A673 (cell line): ENCODE measurements at regions not wholly inside any gene's neighbourhood (a gene's known extent, or its start where the extent isn't known, plus 50 kb on each side); places are given as distances from the start of the nearest gene placed in this dataset.

Experiments
- EZH2 ChIP-seq: fragments of 200-600 bp; sonication (generic); IDR thresholded peaks from 2 replicates; pipeline ENCODE4 v1.6.1; 2017; ENCODE audit warnings: borderline replicate concordance, low read depth, mild to moderate bottlenecking, mixed read lengths, antibody characterized with exemption, low read length; ENCODE audit not compliant: poor library complexity, severe bottlenecking
- TF ChIP-seq, protein P1 (sequence below): fragments of 300-800, 200-600 bp; sonication (generic); conservative IDR thresholded peaks from 2 replicates; pipeline ENCODE4 v1.5.1; 2017; ENCODE audit warnings: low read depth, mild to moderate bottlenecking, antibody characterized with exemption, low read length, moderate library complexity, mixed read lengths

DNA sequence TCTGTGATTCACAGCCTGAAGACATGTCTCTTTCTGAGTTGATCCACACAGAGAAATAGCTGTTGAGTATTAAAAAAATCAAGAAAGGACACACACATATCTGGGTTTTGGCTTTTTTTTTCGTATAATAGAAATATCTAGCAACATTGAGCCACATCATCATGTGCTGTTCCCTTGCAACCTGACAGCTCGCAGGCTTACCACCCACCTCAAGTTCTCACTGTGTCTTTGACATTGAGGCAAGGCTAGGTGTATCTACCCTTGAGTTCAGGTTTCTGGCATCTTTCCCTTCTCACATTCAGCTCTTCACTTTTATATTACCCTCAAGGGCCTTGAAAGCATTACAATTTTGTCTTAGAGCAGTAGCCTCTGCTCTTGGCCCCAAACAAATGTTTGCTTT is 490.3 kb upstream of the KIRREL3 start:
- TF ChIP-seq, protein P1, sequence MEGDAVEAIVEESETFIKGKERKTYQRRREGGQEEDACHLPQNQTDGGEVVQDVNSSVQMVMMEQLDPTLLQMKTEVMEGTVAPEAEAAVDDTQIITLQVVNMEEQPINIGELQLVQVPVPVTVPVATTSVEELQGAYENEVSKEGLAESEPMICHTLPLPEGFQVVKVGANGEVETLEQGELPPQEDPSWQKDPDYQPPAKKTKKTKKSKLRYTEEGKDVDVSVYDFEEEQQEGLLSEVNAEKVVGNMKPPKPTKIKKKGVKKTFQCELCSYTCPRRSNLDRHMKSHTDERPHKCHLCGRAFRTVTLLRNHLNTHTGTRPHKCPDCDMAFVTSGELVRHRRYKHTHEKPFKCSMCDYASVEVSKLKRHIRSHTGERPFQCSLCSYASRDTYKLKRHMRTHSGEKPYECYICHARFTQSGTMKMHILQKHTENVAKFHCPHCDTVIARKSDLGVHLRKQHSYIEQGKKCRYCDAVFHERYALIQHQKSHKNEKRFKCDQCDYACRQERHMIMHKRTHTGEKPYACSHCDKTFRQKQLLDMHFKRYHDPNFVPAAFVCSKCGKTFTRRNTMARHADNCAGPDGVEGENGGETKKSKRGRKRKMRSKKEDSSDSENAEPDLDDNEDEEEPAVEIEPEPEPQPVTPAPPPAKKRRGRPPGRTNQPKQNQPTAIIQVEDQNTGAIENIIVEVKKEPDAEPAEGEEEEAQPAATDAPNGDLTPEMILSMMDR, result no peak
- TF ChIP-seq EZH2, result no peak
